ENCODE measurements at regions not wholly inside any gene's neighbourhood (a gene's known extent, or its start where the extent isn't known, plus 50 kb on each side); places are given as distances from the start of the nearest gene placed in this dataset.

- no peak for TF ChIP-seq SMC3 (IDR thresholded peaks at IDR 0.05)
Measured at GRCh38 chr17:71440513-71440912, 680.3 kb upstream of the SOX9 start (continued).

GRCh38 chr17:71441098-71441497 lies 679.7 kb upstream of the SOX9 start:
- Histone ChIP-seq H3K9me3 (no peaks in the 10 kb centered on the region), H3K4me2 (peak overlapping the region; percentile 58), H3K4me3 (peak overlapping the region; percentile 15; the same call in 1 of the 3 replicates), H3K4me1 (peaks cover 37% of the 10 kb centered on the region), H3K27ac (peak overlapping the region; percentile 58 to 80)
- CTCF ChIA-PET, result interaction anchor here (0.6 to 1.9 kb wide), 10 partner anchors 18 to 1284 kb away, joined by 3 to 11 read pairs (median 3); no protein-coding TSS in a partner anchor
- DNase-seq (ENCODE audit: low read depth in 1 of 2, low spot score in 1 of 2) (peak; percentile 45 to 90), FAIRE-seq (peak; percentile 98), ATAC-seq (peak; percentile 94 to 96)
- POLR2A ChIA-PET, result interaction anchor here (0.6 to 0.9 kb wide), 2 partner anchors 28 to 680 kb away, joined by 3 to 11 read pairs; partner anchors contain the start of gene SOX9
- WGBS (ENCODE audit: missing lambda C conversion rate), result 1% methylated on average over 6 of the region's 6 CpGs
- peak; percentile 62 for TF ChIP-seq JUNB (IDR thresholded peaks at IDR 0.05)
- no peak for TF ChIP-seq ELK1 (IDR thresholded peaks at IDR 0.05; ENCODE audit: low read depth, low read length)
- TF ChIP-seq HEYL (CRISPR knock-in tag; IDR thresholded peaks at IDR 0.05), result no peak
- no peak for TF ChIP-seq EHMT2 (IDR thresholded peaks at IDR 0.05; ENCODE audit: low read depth)
- TF ChIP-seq TP53 (CRISPR knock-in tag; IDR thresholded peaks at IDR 0.05), result no peak
- TF ChIP-seq MAX (IDR thresholded peaks at IDR 0.05), result peak; percentile 63
- TF ChIP-seq RAD21 (conservative IDR thresholded peaks at IDR 0.05 in 1 of 2, IDR thresholded peaks at IDR 0.05 in 1 of 2), result 0 out of 5 replicates have a peak, but pooled peaks of 1 of the 2 experiments have one; percentile 16
- TF ChIP-seq ATOH8 (CRISPR knock-in tag; IDR thresholded peaks at IDR 0.05; ENCODE audit: low read depth), result no peak
- TF ChIP-seq FOSL2 (IDR thresholded peaks at IDR 0.05), result peak; percentile 75
- TF ChIP-seq FOSL2 (CRISPR knock-in tag; IDR thresholded peaks at IDR 0.05), result peak; percentile 85

DNA sequence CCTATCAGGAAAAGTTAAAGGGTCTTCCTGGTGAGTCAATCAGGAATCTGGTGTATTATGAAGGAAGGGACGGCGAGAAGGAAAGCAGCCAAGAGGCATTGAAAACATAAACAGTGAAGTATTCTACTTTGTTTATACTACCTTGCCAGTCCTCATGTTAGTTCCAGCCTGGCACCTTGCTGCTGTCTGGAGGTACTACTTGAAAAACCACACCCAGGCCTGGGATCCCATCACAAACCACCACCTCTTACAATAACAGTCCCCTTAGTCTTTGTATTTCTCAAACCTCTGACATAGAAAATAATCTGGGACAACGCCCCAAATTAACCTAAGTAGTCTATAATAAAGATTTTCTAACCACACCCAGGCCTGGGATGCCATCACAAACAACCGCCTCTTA lies 676.7 kb upstream of the SOX9 start:
- Histone ChIP-seq H3K4me2 (no peak overlapping the region), H3K4me3 (no peak overlapping the region), H3K4me1 (peaks cover 24% of the 10 kb centered on the region), H3K27ac (no peak overlapping the region), H3K9me3 (no peaks in the 10 kb centered on the region)
- no peak for TF ChIP-seq RARB (CRISPR knock-in tag; IDR thresholded peaks at IDR 0.05)
- TF ChIP-seq MAFK (IDR thresholded peaks at IDR 0.05; ENCODE audit: partially characterized antibody), result no peak
- no peak for TF ChIP-seq POLR2A (IDR thresholded peaks at IDR 0.05; ENCODE audit: low read length)
- TF ChIP-seq ZFP36 (IDR thresholded peaks at IDR 0.05; ENCODE audit: borderline replicate concordance, partially characterized antibody), result no peak
- WGBS (ENCODE audit: missing lambda C conversion rate), result 54% methylated on average over 4 of the region's 4 CpGs
- no peak for FAIRE-seq
- POLR2A ChIA-PET, result no interaction called here
- DNase-seq (ENCODE audit: low read depth in 1 of 2, low spot score in 1 of 2), result no peak
- no peak for ATAC-seq
- CTCF ChIA-PET, result interaction anchor here (2.0 to 2.5 kb wide), 2 partner anchors 17 to 29 kb away, joined by 7 to 12 read pairs; no protein-coding TSS in a partner anchor

DNA sequence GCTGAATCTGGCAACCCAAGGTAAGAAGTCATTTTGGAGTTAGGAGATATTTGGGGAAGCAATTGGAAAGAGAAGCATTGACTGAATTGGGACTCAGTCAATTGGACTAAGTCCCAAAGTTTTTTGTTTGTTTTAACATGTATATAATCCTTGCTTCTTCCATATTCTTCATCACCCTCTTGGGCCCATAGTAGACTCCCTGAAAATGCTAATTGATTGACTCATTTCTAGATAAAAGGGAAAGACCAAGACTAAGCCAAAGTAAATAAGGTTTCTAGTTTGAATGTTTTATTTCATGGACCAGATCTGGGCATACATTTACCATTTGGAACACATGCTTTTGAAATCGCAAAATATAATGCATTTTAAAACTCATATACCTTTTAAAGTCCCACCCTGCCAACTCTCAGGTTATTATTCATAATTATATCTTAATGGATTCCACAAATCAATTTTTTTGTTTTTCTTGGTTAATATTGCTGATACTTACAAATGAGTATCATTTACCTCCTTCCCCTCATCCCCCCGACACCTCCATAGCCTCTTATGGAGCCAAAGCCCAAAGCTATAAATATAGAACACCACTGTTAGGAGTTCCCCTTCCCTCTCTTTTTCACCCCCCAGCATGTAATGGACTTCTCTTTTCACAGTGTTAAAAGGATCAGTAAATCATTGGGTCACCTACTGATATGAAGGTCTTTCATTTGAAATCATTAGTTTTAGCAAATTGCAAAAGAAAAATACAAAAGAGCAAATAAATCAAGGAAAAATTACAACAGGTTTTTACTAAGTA lies 674.0 kb upstream of the SOX9 start:
- no peak for DNase-seq (ENCODE audit: low read depth in 1 of 2, low spot score in 1 of 2)
- ATAC-seq, result no peak
- WGBS (ENCODE audit: missing lambda C conversion rate), result 65% methylated on average over 2 of the region's 2 CpGs
- FAIRE-seq, result peak; percentile 77
- H3K4me2 ChIP-seq, result no peak overlapping the region
- H3K4me3 ChIP-seq, result no peak overlapping the region
- ChIA-PET CTCF (interaction anchor here (2.5 kb wide), 1 partner anchor 14 kb away, joined by 12 read pairs; no protein-coding TSS in a partner anchor), POLR2A (no interaction called here)
- H3K27ac ChIP-seq, result no peak overlapping the region
- no peaks in the 10 kb centered on the region for H3K4me1 ChIP-seq
- H3K9me3 ChIP-seq, result no peaks in the 10 kb centered on the region
- no peak for TF ChIP-seq CTCF (IDR thresholded peaks at IDR 0.05)
- TF ChIP-seq MAX (IDR thresholded peaks at IDR 0.05), result no peak
- TF ChIP-seq NFE2L2 (conservative IDR thresholded peaks at IDR 0.05; ENCODE audit: low read length), result no peak
- no peak for TF ChIP-seq POLR2A (IDR thresholded peaks at IDR 0.05; ENCODE audit: low read length)
- TF ChIP-seq MYC (IDR thresholded peaks at IDR 0.05; ENCODE audit: borderline replicate concordance, low read length), result no peak
